Upper lobe of left lung (tissue), 4 donors: ENCODE measurements at regions not wholly inside any gene's neighbourhood (a gene's known extent, or its start where the extent isn't known, plus 50 kb on each side); places are given as distances from the start of the nearest gene placed in this dataset.

ENCODE experiments used
- CTCF ChIP-seq, 6 experiments: fragments of 450-650 bp in 4 of 6; fragments of 200-600 bp in 2 of 6; sonication (generic) in 2 of 6; IDR thresholded peaks; one replicate each; pipeline ENCODE4 v1.5.1; 2016 to 2019; ENCODE audit warnings: antibody characterized with exemption in 6 of 6
- EP300 ChIP-seq, 4 donors: sonication (generic); formaldehyde crosslinking; IDR thresholded peaks; one replicate each; pipeline ENCODE4 v1.5.1; 2017; ENCODE audit warnings: antibody characterized with exemption in 4 of 4, control low read depth in 2 of 4
- POLR2A ChIP-seq, 4 donors: fragments of 450-650 bp; IDR thresholded peaks; one replicate each; pipeline ENCODE4 v1.5.1; 2016 to 2017; ENCODE audit warnings: antibody characterized with exemption in 4 of 4, mild to moderate bottlenecking in 2 of 4
- POLR2AphosphoS5 ChIP-seq, 2 donors: sonication (generic); formaldehyde crosslinking; IDR thresholded peaks; one replicate each; pipeline ENCODE4 v1.5.1; 2017; ENCODE audit warnings: antibody characterized with exemption in 2 of 2

GRCh38 chr15:35616498-35617271 is 70.7 kb upstream of the DPH6 start:
- TF ChIP-seq POLR2A (IDR thresholded peaks at IDR 0.05) (no peak), CTCF (IDR thresholded peaks at IDR 0.05) (no peak), EP300 (IDR thresholded peaks at IDR 0.05) (no peak), POLR2AphosphoS5 (IDR thresholded peaks at IDR 0.05) (no peak)
